ENCODE measurements at regions not wholly inside any gene's neighbourhood (a gene's known extent, or its start where the extent isn't known, plus 50 kb on each side); places are given as distances from the start of the nearest gene placed in this dataset.

GRCh38 chr3:189058071-189058470 lies 113.7 kb upstream of the TPRG1 start:
- TF ChIP-seq CTCF (IDR thresholded peaks at IDR 0.05) (no peak), POLR2AphosphoS5 (IDR thresholded peaks at IDR 0.05; ENCODE audit: low read depth, low read length) (no peak), REST (IDR thresholded peaks at IDR 0.05; ENCODE audit: insufficient read depth in 1 of 2, low read depth in 2 of 2, low read length in 1 of 2) (no peak)
